Adipocyte (in vitro differentiated cells): ENCODE measurements at regions not wholly inside any gene's neighbourhood (a gene's known extent, or its start where the extent isn't known, plus 50 kb on each side); places are given as distances from the start of the nearest gene placed in this dataset.
A peak's percentile ranks its signal among the peaks of the same experiment; 100 is the strongest.

ENCODE experiments used
- DNase-seq: peaks from one replicate; pipeline ENCODE4 v3.0.0-alpha.2; 2015; ENCODE audit warnings: low read depth
- H3K27me3 ChIP-seq: replicated peaks from 2 replicates; pipeline ENCODE4 v1.7.0; 2013; ENCODE audit warnings: mild to moderate bottlenecking, low read length, moderate library complexity; ENCODE audit not compliant: control insufficient read depth, insufficient read depth
- H3K36me3 ChIP-seq: 2 replicates; pipeline ENCODE4 v1.7.0; 2013; ENCODE audit warnings: low read length, mild to moderate bottlenecking, moderate library complexity; ENCODE audit not compliant: control insufficient read depth, insufficient read depth, severe bottlenecking
- H3K4me1 ChIP-seq: 2 replicates; pipeline ENCODE4 v1.7.0; 2013; ENCODE audit warnings: mild to moderate bottlenecking, low read length, moderate library complexity; ENCODE audit not compliant: control insufficient read depth, insufficient read depth
- H3K4me3 ChIP-seq: 2 replicates; pipeline ENCODE4 v1.7.0; 2013; ENCODE audit warnings: mild to moderate bottlenecking, low read length, moderate library complexity
- H3K9ac ChIP-seq: 2 replicates; pipeline ENCODE4 v1.7.0; 2013; ENCODE audit warnings: mild to moderate bottlenecking, low read length, moderate library complexity
- H3K9me3 ChIP-seq: 2 replicates; pipeline ENCODE4 v1.7.0; 2013; ENCODE audit warnings: mild to moderate bottlenecking, low read length, moderate library complexity; ENCODE audit not compliant: control insufficient read depth

- H3K4me3 ChIP-seq = no peak overlapping the region
- no peaks in the 10 kb centered on the region for H3K9me3 ChIP-seq
- H3K36me3 ChIP-seq = no peaks in the 10 kb centered on the region
- no peak for DNase-seq
- H3K9ac ChIP-seq = no peak overlapping the region
- no peaks in the 10 kb centered on the region for H3K4me1 ChIP-seq
- H3K27me3 ChIP-seq = no peaks in the 10 kb centered on the region
Measured at GRCh38 chr12:86931714-86932113, 675.5 kb upstream of the MGAT4C start.

- H3K9me3 ChIP-seq = no peaks in the 10 kb centered on the region
- no peaks in the 10 kb centered on the region for H3K36me3 ChIP-seq
- H3K4me3 ChIP-seq = no peak overlapping the region
- no peaks in the 10 kb centered on the region for H3K27me3 ChIP-seq
- peak; percentile 59 for DNase-seq
- H3K4me1 ChIP-seq = no peaks in the 10 kb centered on the region
- no peak overlapping the region for H3K9ac ChIP-seq
Measured at GRCh38 chr12:86929962-86930361, 673.8 kb upstream of the MGAT4C start.

GRCh38 chr12:86917121-86917520 lies 660.9 kb upstream of the MGAT4C start:
- Histone ChIP-seq H3K27me3 (no peaks in the 10 kb centered on the region), H3K4me3 (no peak overlapping the region), H3K36me3 (no peaks in the 10 kb centered on the region), H3K4me1 (no peaks in the 10 kb centered on the region), H3K9me3 (no peaks in the 10 kb centered on the region), H3K9ac (no peak overlapping the region)
- DNase-seq = no peak

- H3K36me3 ChIP-seq = no peaks in the 10 kb centered on the region
- H3K9ac ChIP-seq = no peak overlapping the region
- DNase-seq = peak; percentile 72
- no peak overlapping the region for H3K4me3 ChIP-seq
- H3K9me3 ChIP-seq = no peaks in the 10 kb centered on the region
- no peaks in the 10 kb centered on the region for H3K4me1 ChIP-seq
- H3K27me3 ChIP-seq = no peaks in the 10 kb centered on the region
Measured at GRCh38 chr12:86914721-86915120, 658.5 kb upstream of the MGAT4C start.

GRCh38 chr12:86911973-86912372 lies 655.8 kb upstream of the MGAT4C start:
- no peak for DNase-seq
- H3K27me3 ChIP-seq = no peaks in the 10 kb centered on the region
- H3K4me3 ChIP-seq = no peak overlapping the region
- H3K9ac ChIP-seq = no peak overlapping the region
- no peaks in the 10 kb centered on the region for H3K36me3 ChIP-seq
- no peaks in the 10 kb centered on the region for H3K4me1 ChIP-seq
- no peaks in the 10 kb centered on the region for H3K9me3 ChIP-seq

GRCh38 chr12:86903159-86903558 lies 647.0 kb upstream of the MGAT4C start:
- no peak overlapping the region for H3K9ac ChIP-seq
- H3K9me3 ChIP-seq = no peaks in the 10 kb centered on the region
- DNase-seq = no peak
- no peaks in the 10 kb centered on the region for H3K36me3 ChIP-seq
- no peaks in the 10 kb centered on the region for H3K4me1 ChIP-seq
- H3K4me3 ChIP-seq = no peak overlapping the region
- H3K27me3 ChIP-seq = no peaks in the 10 kb centered on the region

- Histone ChIP-seq H3K4me3 (no peak overlapping the region), H3K9ac (no peak overlapping the region), H3K36me3 (no peaks in the 10 kb centered on the region), H3K9me3 (no peaks in the 10 kb centered on the region), H3K4me1 (no peaks in the 10 kb centered on the region), H3K27me3 (no peaks in the 10 kb centered on the region)
- no peak for DNase-seq
Measured at GRCh38 chr12:86860776-86861175, 604.6 kb upstream of the MGAT4C start.

- no peak for DNase-seq
- Histone ChIP-seq H3K9ac (no peak overlapping the region), H3K9me3 (no peaks in the 10 kb centered on the region), H3K27me3 (no peaks in the 10 kb centered on the region), H3K4me3 (no peak overlapping the region), H3K4me1 (no peaks in the 10 kb centered on the region), H3K36me3 (no peaks in the 10 kb centered on the region)
Measured at GRCh38 chr12:86852451-86852850, 596.3 kb upstream of the MGAT4C start.

- Histone ChIP-seq H3K4me3 (no peak overlapping the region), H3K9me3 (no peaks in the 10 kb centered on the region), H3K36me3 (no peaks in the 10 kb centered on the region), H3K27me3 (no peaks in the 10 kb centered on the region), H3K9ac (no peak overlapping the region), H3K4me1 (no peaks in the 10 kb centered on the region)
- peak; percentile 5 for DNase-seq
Measured at GRCh38 chr12:86838711-86839110, 582.5 kb upstream of the MGAT4C start.

- Histone ChIP-seq H3K27me3 (no peaks in the 10 kb centered on the region), H3K9me3 (no peaks in the 10 kb centered on the region), H3K36me3 (no peaks in the 10 kb centered on the region), H3K9ac (no peak overlapping the region), H3K4me3 (no peak overlapping the region), H3K4me1 (no peaks in the 10 kb centered on the region)
- DNase-seq = no peak
Measured at GRCh38 chr12:86838260-86838659, 582.1 kb upstream of the MGAT4C start.

- Histone ChIP-seq H3K27me3 (no peaks in the 10 kb centered on the region), H3K4me3 (no peak overlapping the region), H3K4me1 (no peaks in the 10 kb centered on the region), H3K36me3 (no peaks in the 10 kb centered on the region), H3K9me3 (no peaks in the 10 kb centered on the region), H3K9ac (no peak overlapping the region)
- no peak for DNase-seq
Measured at GRCh38 chr12:86837246-86837645, 581.1 kb upstream of the MGAT4C start.

- Histone ChIP-seq H3K36me3 (no peaks in the 10 kb centered on the region), H3K9me3 (no peaks in the 10 kb centered on the region), H3K9ac (no peak overlapping the region), H3K4me3 (no peak overlapping the region), H3K27me3 (no peaks in the 10 kb centered on the region), H3K4me1 (no peaks in the 10 kb centered on the region)
- no peak for DNase-seq
Measured at GRCh38 chr12:86834217-86834616, 578.0 kb upstream of the MGAT4C start.
